Psoas muscle (tissue), 7 donors: ENCODE measurements at regions not wholly inside any gene's neighbourhood (a gene's known extent, or its start where the extent isn't known, plus 50 kb on each side); places are given as distances from the start of the nearest gene placed in this dataset.

Experiments used
- ATAC-seq, 4 donors: fragments of 200-7000 bp; cut with Tn5 transposase; one replicate each; pipeline ENCODE4 v1.9.1; 2020; ENCODE audit warnings: moderate library complexity in 3 of 4, mild to moderate bottlenecking in 2 of 4
- DNase-seq, 2 donors: peaks; one replicate each; pipeline ENCODE4 v3.0.0-alpha.2; 2020
- H3K27ac ChIP-seq: fragments of 200-600 bp; one replicate; pipeline ENCODE4 v1.8.0; 2022
- H3K27me3 ChIP-seq, 3 donors: fragments of 200-600 bp in 1 of 3; one replicate each; pipeline versions ENCODE4 v1.6.1 to v1.8.0; 2013 to 2022; ENCODE audit warnings: low read length in 2 of 3, mild to moderate bottlenecking in 2 of 3, moderate library complexity in 1 of 3; ENCODE audit not compliant: insufficient read depth in 3 of 3
- H3K36me3 ChIP-seq, 2 donors: fragments of 200-600 bp in 1 of 2; one replicate each; pipeline versions ENCODE4 v1.6.1 to v1.8.0; 2013 to 2022; ENCODE audit warnings: low read depth in 1 of 2, mild to moderate bottlenecking in 1 of 2, moderate library complexity in 1 of 2; ENCODE audit not compliant: insufficient read depth in 1 of 2
- H3K4me1 ChIP-seq: fragments of 200-600 bp; one replicate; pipeline ENCODE4 v1.8.0; 2022
- H3K4me3 ChIP-seq: fragments of 200-600 bp; one replicate; pipeline ENCODE4 v1.8.0; 2022; ENCODE audit warnings: mild to moderate bottlenecking
- H3K9me3 ChIP-seq: fragments of 200-600 bp; one replicate; pipeline ENCODE4 v1.8.0; 2022
- CTCF ChIP-seq: fragments of 200-600 bp; IDR thresholded peaks from one replicate; pipeline ENCODE4 v1.8.0; 2022; ENCODE audit warnings: antibody characterized with exemption
- WGBS, 3 donors: extraction: QIAGEN DNeasy Blood & Tissue Kit; methylation state at CpG; one replicate each; pipeline versions ENCODE4 v1.1.6 to v1.1.7; 2013; 5-methylcytosine and 5-hydroxymethylcytosine counted together
- intact Hi-C, 2 donors: fragments of 100-400 bp; cut with DNase I; formaldehyde crosslinking; loops; one replicate each; pipeline versions ENCODE4 v1.11.0 to v1.14.2; 2022
- donor health status: healthy with polysubstance abuse.
- donor health status: DM: no; HTN: no; CAD: no; lungs with moderate emphysema.
- donor health status: Bipolar disorder and iron deficiency.
- donor health status: healthy.
- donor health status: DM: yes; HTN: yes; CAD: no.
- donor health status: DM: no; HTN: no; CAD: no.
- donor health status: DM: yes; HTN: yes; CAD: no.

GRCh38 chr4:116088771-116089170, 975.4 kb upstream of the NDST4 start:
- no peaks in the 10 kb centered on the region for H3K4me1 ChIP-seq
- intact Hi-C loops = no loop called here
- DNase-seq = no peak
- TF ChIP-seq CTCF = no peak
- no peak overlapping the region for H3K27ac ChIP-seq
- no peak overlapping the region for H3K4me3 ChIP-seq
- H3K9me3 ChIP-seq = no peaks in the 10 kb centered on the region
- H3K27me3 ChIP-seq = no peaks in the 10 kb centered on the region
- no peaks in the 10 kb centered on the region for H3K36me3 ChIP-seq
- no peak for ATAC-seq

DNA sequence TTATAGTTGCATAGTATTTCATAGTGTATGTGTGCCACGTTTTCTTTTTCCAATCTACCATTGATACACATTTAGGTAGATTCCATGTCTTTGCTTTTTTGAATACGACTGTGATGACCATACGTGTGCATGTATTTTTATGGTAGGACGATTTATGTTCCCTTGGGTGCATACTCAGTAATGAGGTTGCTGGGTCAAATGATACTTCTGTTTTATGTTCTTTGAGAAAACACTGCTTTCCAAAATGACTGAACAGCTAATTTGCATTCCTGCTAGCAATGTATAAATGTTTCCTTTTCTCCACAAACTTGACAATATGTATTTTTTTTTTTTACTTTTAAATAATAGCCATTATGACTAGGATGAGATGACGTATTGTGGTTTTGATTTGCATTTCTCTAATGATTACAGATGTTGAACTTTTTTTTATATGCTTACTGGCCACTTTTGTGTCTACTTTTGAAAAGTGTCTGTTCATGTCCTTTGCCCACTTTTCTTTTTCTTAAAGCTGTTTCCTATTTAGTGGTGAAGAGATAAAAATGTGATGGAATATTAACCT, 969.5 kb upstream of the NDST4 start:
- intact Hi-C loops = no loop called here
- no peaks in the 10 kb centered on the region for H3K36me3 ChIP-seq
- DNase-seq (no peak), ATAC-seq (no peak)
- peaks cover 6% of the 10 kb centered on the region for H3K9me3 ChIP-seq
- no peak overlapping the region for H3K4me3 ChIP-seq
- WGBS, 3 donors = 79 to 82% (median 80%) methylated on average over 5 of the region's 5 CpGs
- no peaks in the 10 kb centered on the region for H3K27me3 ChIP-seq
- H3K27ac ChIP-seq = no peak overlapping the region
- TF ChIP-seq CTCF = no peak
- H3K4me1 ChIP-seq = no peaks in the 10 kb centered on the region

DNA sequence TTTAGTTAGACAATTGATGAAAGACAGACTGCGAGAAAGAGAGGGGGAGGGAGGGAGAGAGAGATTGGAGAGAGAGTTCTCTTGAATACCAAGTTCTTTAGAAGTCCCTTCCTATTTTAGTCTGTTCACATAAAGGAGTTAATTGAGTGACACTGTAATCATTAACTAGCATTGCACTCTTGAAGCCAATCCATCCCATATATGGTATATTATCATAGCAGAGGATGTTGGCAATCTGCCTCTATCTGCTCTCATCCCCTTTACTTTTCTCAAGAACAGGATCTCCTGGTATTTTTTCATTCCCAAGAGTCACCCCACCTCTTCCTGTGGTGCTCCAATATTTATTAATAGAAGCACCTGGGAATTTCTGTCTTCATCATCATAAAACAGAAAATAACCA, 959.6 kb upstream of the NDST4 start:
- intact Hi-C loops = no loop called here
- TF ChIP-seq CTCF = no peak

GRCh38 chr4:116070283-116070682, 956.9 kb upstream of the NDST4 start:
- H3K4me1 ChIP-seq = no peaks in the 10 kb centered on the region
- no peak for TF ChIP-seq CTCF
- no peaks in the 10 kb centered on the region for H3K36me3 ChIP-seq
- ATAC-seq (no peak), DNase-seq (no peak)
- no peak overlapping the region for H3K27ac ChIP-seq
- no peaks in the 10 kb centered on the region for H3K27me3 ChIP-seq
- H3K4me3 ChIP-seq = no peak overlapping the region
- intact Hi-C loops = no loop called here
- H3K9me3 ChIP-seq = no peaks in the 10 kb centered on the region

More for the DNA sequence above, 959.6 kb upstream of the NDST4 start:
- H3K4me1 ChIP-seq = no peaks in the 10 kb centered on the region
- no peaks in the 10 kb centered on the region for H3K27me3 ChIP-seq
- ATAC-seq (no peak), DNase-seq (no peak)
- WGBS, 3 donors = 88 to 92% (median 91%) methylated on average over 1 of the region's 1 CpG
- H3K4me3 ChIP-seq = no peak overlapping the region
- no peaks in the 10 kb centered on the region for H3K9me3 ChIP-seq
- H3K27ac ChIP-seq = no peak overlapping the region
- no peaks in the 10 kb centered on the region for H3K36me3 ChIP-seq

DNA sequence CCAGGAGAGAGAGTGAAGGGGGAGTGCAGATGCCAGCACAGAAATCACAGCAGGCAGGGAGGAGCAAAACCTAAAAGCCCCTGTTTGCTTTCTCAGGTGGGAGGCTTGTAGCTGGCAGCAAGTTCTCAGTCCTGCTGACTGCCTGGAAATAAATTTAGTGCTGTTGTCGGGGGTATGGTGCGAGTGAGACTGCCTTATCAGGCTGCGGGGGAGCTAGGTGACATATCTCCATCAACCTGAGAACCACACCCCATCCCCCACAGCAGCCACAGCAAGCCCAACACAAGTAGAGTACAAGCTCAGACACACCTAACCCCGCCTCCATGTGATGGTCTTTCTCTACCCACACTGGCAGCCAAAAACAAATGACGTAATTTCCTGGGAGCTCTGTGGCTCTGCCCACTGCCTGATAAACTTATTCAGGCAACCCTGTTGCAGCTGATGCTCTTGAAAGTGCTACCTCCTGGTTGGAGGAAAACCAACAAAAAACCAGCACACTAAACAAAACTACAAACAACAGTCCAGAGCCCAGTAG, 953.4 kb upstream of the NDST4 start:
- no peaks in the 10 kb centered on the region for H3K27me3 ChIP-seq
- intact Hi-C loops = no loop called here
- DNase-seq (no peak), ATAC-seq (no peak)
- H3K27ac ChIP-seq = no peak overlapping the region
- no peaks in the 10 kb centered on the region for H3K36me3 ChIP-seq
- WGBS, 3 donors = 84 to 89% (median 85%) methylated on average over 5 of the region's 5 CpGs
- no peaks in the 10 kb centered on the region for H3K4me1 ChIP-seq
- H3K9me3 ChIP-seq = no peaks in the 10 kb centered on the region
- H3K4me3 ChIP-seq = no peak overlapping the region
- no peak for TF ChIP-seq CTCF
